ENCODE measurements at regions not wholly inside any gene's neighbourhood (a gene's known extent, or its start where the extent isn't known, plus 50 kb on each side); places are given as distances from the start of the nearest gene placed in this dataset.

GRCh38 chr1:88504601-88505000, 179.5 kb upstream of the PKN2 start:
- TF ChIP-seq CTCF (IDR thresholded peaks at IDR 0.05; ENCODE audit: low read length) (no peak), EZH2 (IDR thresholded peaks at IDR 0.05; ENCODE audit: borderline replicate concordance, low read length) (no peak)

Data from OCI-LY1 (cell line).